ENCODE measurements at regions not wholly inside any gene's neighbourhood (a gene's known extent, or its start where the extent isn't known, plus 50 kb on each side); places are given as distances from the start of the nearest gene placed in this dataset.

GRCh38 chr3:65149877-65150276 lies 462.1 kb upstream of the ADAMTS9 start:
- Histone ChIP-seq H3K27ac (no peak overlapping the region), H3K4me3 (no peak overlapping the region), H3K36me3 (no peaks in the 10 kb centered on the region), H3K27me3 (no peaks in the 10 kb centered on the region), H3K4me1 (ENCODE audit: low read depth) (no peaks in the 10 kb centered on the region), H3K9me3 (ENCODE audit: low read depth) (no peaks in the 10 kb centered on the region)
- DNase-seq (ENCODE audit: low read depth in 1 of 2, low spot score in 1 of 2), result no peak
- no peak for TF ChIP-seq CTCF (IDR thresholded peaks at IDR 0.05; ENCODE audit: low read depth, low read length)

GRCh38 chr3:65148687-65149086 lies 460.9 kb upstream of the ADAMTS9 start:
- no peak for DNase-seq (ENCODE audit: low read depth in 1 of 2, low spot score in 1 of 2)
- Histone ChIP-seq H3K36me3 (no peaks in the 10 kb centered on the region), H3K4me3 (no peak overlapping the region), H3K27ac (no peak overlapping the region), H3K9me3 (ENCODE audit: low read depth) (no peaks in the 10 kb centered on the region), H3K4me1 (ENCODE audit: low read depth) (no peaks in the 10 kb centered on the region), H3K27me3 (no peaks in the 10 kb centered on the region)
- no peak for TF ChIP-seq CTCF (IDR thresholded peaks at IDR 0.05; ENCODE audit: low read depth, low read length)

GRCh38 chr3:65146179-65146578 lies 458.4 kb upstream of the ADAMTS9 start:
- Histone ChIP-seq H3K36me3 (no peaks in the 10 kb centered on the region), H3K27ac (no peak overlapping the region), H3K4me1 (ENCODE audit: low read depth) (no peaks in the 10 kb centered on the region), H3K4me3 (no peak overlapping the region), H3K9me3 (ENCODE audit: low read depth) (no peaks in the 10 kb centered on the region), H3K27me3 (no peaks in the 10 kb centered on the region)
- no peak for TF ChIP-seq CTCF (IDR thresholded peaks at IDR 0.05; ENCODE audit: low read depth, low read length)
- no peak for DNase-seq (ENCODE audit: low read depth in 1 of 2, low spot score in 1 of 2)

GRCh38 chr3:65145680-65146079 lies 457.9 kb upstream of the ADAMTS9 start:
- no peaks in the 10 kb centered on the region for H3K9me3 ChIP-seq (ENCODE audit: low read depth)
- no peak for DNase-seq (ENCODE audit: low read depth in 1 of 2, low spot score in 1 of 2)
- H3K36me3 ChIP-seq, result no peaks in the 10 kb centered on the region
- TF ChIP-seq CTCF (IDR thresholded peaks at IDR 0.05; ENCODE audit: low read depth, low read length), result no peak
- no peak overlapping the region for H3K27ac ChIP-seq
- no peaks in the 10 kb centered on the region for H3K4me1 ChIP-seq (ENCODE audit: low read depth)
- no peaks in the 10 kb centered on the region for H3K27me3 ChIP-seq
- H3K4me3 ChIP-seq, result no peak overlapping the region

- no peaks in the 10 kb centered on the region for H3K27me3 ChIP-seq
- H3K9me3 ChIP-seq (ENCODE audit: low read depth), result no peaks in the 10 kb centered on the region
- H3K27ac ChIP-seq, result no peak overlapping the region
- H3K4me1 ChIP-seq (ENCODE audit: low read depth), result no peaks in the 10 kb centered on the region
- TF ChIP-seq CTCF (IDR thresholded peaks at IDR 0.05; ENCODE audit: low read depth, low read length), result no peak
- H3K4me3 ChIP-seq, result no peak overlapping the region
- H3K36me3 ChIP-seq, result no peaks in the 10 kb centered on the region
- peak in 1 of 2 donors; percentile 20 for DNase-seq (ENCODE audit: low read depth in 1 of 2, low spot score in 1 of 2)
These were observed 457.1 kb upstream of the ADAMTS9 start for GRCh38 chr3:65144791-65145351.

- no peak overlapping the region for H3K27ac ChIP-seq
- peaks cover 9% of the 10 kb centered on the region for H3K4me1 ChIP-seq (ENCODE audit: low read depth)
- no peak for TF ChIP-seq CTCF (IDR thresholded peaks at IDR 0.05; ENCODE audit: low read depth, low read length)
These were observed 454.7 kb upstream of the ADAMTS9 start for GRCh38 chr3:65142456-65142855.

More at GRCh38 chr3:65142456-65142855, 454.7 kb upstream of the ADAMTS9 start:
- Histone ChIP-seq H3K27me3 (no peaks in the 10 kb centered on the region), H3K9me3 (ENCODE audit: low read depth) (no peaks in the 10 kb centered on the region), H3K36me3 (no peaks in the 10 kb centered on the region), H3K4me3 (no peak overlapping the region)
- no peak for DNase-seq (ENCODE audit: low read depth in 1 of 2, low spot score in 1 of 2)
